Peyer's patch (tissue), 4 donors: ENCODE measurements at regions not wholly inside any gene's neighbourhood (a gene's known extent, or its start where the extent isn't known, plus 50 kb on each side); places are given as distances from the start of the nearest gene placed in this dataset.

ENCODE experiments used
- POLR2A ChIP-seq, 2 donors: fragments of 450-650 bp; IDR thresholded peaks; one replicate each; pipeline ENCODE4 v1.5.1; 2017; ENCODE audit warnings: antibody characterized with exemption in 2 of 2, mild to moderate bottlenecking in 2 of 2, moderate library complexity in 2 of 2
- TF ChIP-seq, protein P1 (sequence below), 6 experiments: fragments of 450-650 bp in 4 of 6; fragments of 200-600 bp in 2 of 6; sonication (generic) in 1 of 6; IDR thresholded peaks; one replicate each; pipeline ENCODE4 v1.5.1; 2017 to 2019; ENCODE audit warnings: antibody characterized with exemption in 6 of 6, mild to moderate bottlenecking in 3 of 6, moderate library complexity in 1 of 6

DNA sequence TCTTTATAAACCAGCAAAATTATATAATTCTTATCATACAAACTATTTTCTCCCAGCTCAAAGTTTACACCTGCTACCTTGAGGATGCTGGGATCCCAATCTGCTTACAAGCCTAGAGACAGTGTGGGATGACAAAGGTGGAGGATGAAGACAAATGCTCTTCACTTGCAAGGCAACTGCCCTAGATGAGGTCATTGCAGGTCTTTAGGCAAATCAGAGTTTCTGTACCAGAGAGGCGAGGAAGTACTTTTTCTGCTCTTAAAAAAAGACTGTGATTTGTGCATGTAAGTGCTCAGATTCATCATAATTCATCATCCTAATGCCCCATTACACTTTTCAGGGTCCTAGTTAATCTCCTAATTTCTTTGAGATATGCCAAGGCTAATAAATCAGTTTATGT lies 376.1 kb downstream of the ZPLD1 start:
- TF ChIP-seq, protein P1, sequence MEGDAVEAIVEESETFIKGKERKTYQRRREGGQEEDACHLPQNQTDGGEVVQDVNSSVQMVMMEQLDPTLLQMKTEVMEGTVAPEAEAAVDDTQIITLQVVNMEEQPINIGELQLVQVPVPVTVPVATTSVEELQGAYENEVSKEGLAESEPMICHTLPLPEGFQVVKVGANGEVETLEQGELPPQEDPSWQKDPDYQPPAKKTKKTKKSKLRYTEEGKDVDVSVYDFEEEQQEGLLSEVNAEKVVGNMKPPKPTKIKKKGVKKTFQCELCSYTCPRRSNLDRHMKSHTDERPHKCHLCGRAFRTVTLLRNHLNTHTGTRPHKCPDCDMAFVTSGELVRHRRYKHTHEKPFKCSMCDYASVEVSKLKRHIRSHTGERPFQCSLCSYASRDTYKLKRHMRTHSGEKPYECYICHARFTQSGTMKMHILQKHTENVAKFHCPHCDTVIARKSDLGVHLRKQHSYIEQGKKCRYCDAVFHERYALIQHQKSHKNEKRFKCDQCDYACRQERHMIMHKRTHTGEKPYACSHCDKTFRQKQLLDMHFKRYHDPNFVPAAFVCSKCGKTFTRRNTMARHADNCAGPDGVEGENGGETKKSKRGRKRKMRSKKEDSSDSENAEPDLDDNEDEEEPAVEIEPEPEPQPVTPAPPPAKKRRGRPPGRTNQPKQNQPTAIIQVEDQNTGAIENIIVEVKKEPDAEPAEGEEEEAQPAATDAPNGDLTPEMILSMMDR (IDR thresholded peaks at IDR 0.05), result no peak
- no peak for TF ChIP-seq POLR2A (IDR thresholded peaks at IDR 0.05)
